IgD-negative memory B cell (primary cell): ENCODE measurements at regions not wholly inside any gene's neighbourhood (a gene's known extent, or its start where the extent isn't known, plus 50 kb on each side); places are given as distances from the start of the nearest gene placed in this dataset.
"Not testable (repeated sequence)": the region's sequence is repeated elsewhere in the genome, so short reads cannot be mapped to it uniquely, and the experiment has no call there.

Source experiments
- H3K27ac Mint-ChIP-seq, 3 donors: one replicate each; pipeline ENCODE4 v1.8.0; 2020 to 2022; ENCODE audit warnings: mild to moderate bottlenecking in 3 of 3, mixed read lengths in 3 of 3, moderate library complexity in 1 of 3
- H3K27me3 Mint-ChIP-seq: one replicate; pipeline ENCODE4 v1.8.0; 2021; ENCODE audit warnings: mixed read lengths
- H3K36me3 Mint-ChIP-seq: one replicate; pipeline ENCODE4 v1.8.0; 2020; ENCODE audit warnings: mild to moderate bottlenecking, mixed read lengths
- H3K4me1 Mint-ChIP-seq, 3 donors: one replicate each; pipeline ENCODE4 v1.8.0; 2020 to 2022; ENCODE audit warnings: mixed read lengths in 3 of 3, mild to moderate bottlenecking in 1 of 3
- H3K4me3 Mint-ChIP-seq, 4 donors: one replicate each; pipeline ENCODE4 v1.8.0; 2020 to 2022; ENCODE audit warnings: mild to moderate bottlenecking in 4 of 4, mixed read lengths in 4 of 4, moderate library complexity in 3 of 4
- H3K9me3 Mint-ChIP-seq, 3 donors: one replicate each; pipeline ENCODE4 v1.8.0; 2020 to 2021; ENCODE audit warnings: mixed read lengths in 3 of 3, mild to moderate bottlenecking in 1 of 3

GRCh38 chr3:18189282-18190050 lies 235.7 kb downstream of the SATB1 start:
- H3K4me3 Mint-ChIP-seq: no peak overlapping the region
- H3K27ac Mint-ChIP-seq: no peak overlapping the region

GRCh38 chr3:18188491-18188890 lies 236.6 kb downstream of the SATB1 start:
- peaks cover 0 to 1% (median 0%) of the 10 kb centered on the region in 3 donors for H3K4me1 Mint-ChIP-seq
- peaks cover 3% of the 10 kb centered on the region for H3K27me3 Mint-ChIP-seq
- H3K36me3 Mint-ChIP-seq: peaks cover 1% of the 10 kb centered on the region
- no peak overlapping the region for H3K4me3 Mint-ChIP-seq
- H3K27ac Mint-ChIP-seq: no peak overlapping the region
- no peaks in the 10 kb centered on the region for H3K9me3 Mint-ChIP-seq

More at GRCh38 chr3:18189282-18190050, 235.7 kb downstream of the SATB1 start:
- H3K27me3 Mint-ChIP-seq: peaks cover 4% of the 10 kb centered on the region
- peaks cover 1% of the 10 kb centered on the region for H3K36me3 Mint-ChIP-seq
- H3K9me3 Mint-ChIP-seq: no peaks in the 10 kb centered on the region
- peaks cover 0 to 1% (median 0%) of the 10 kb centered on the region in 3 donors for H3K4me1 Mint-ChIP-seq

GRCh38 chr3:18185624-18186023 lies 239.5 kb downstream of the SATB1 start:
- peaks cover 3% of the 10 kb centered on the region for H3K27me3 Mint-ChIP-seq
- no peaks in the 10 kb centered on the region for H3K4me1 Mint-ChIP-seq
- H3K36me3 Mint-ChIP-seq: peaks cover 1% of the 10 kb centered on the region
- no peaks in the 10 kb centered on the region for H3K9me3 Mint-ChIP-seq
- H3K4me3 Mint-ChIP-seq: no peak overlapping the region
- no peak overlapping the region for H3K27ac Mint-ChIP-seq

- not testable (repeated sequence) for H3K36me3 Mint-ChIP-seq, H3K9me3 Mint-ChIP-seq, H3K4me1 Mint-ChIP-seq, H3K27me3 Mint-ChIP-seq, H3K27ac Mint-ChIP-seq, H3K4me3 Mint-ChIP-seq
Observed at GRCh38 chr3:18182923-18183322, 242.2 kb downstream of the SATB1 start.

GRCh38 chr3:18179521-18179920 lies 245.6 kb downstream of the SATB1 start:
- H3K9me3 Mint-ChIP-seq: peaks cover 0 to 3% (median 1%) of the 10 kb centered on the region in 3 donors
- peaks cover 2% of the 10 kb centered on the region for H3K27me3 Mint-ChIP-seq
- no peak overlapping the region for H3K27ac Mint-ChIP-seq
- no peaks in the 10 kb centered on the region for H3K4me1 Mint-ChIP-seq
- no peak overlapping the region for H3K4me3 Mint-ChIP-seq
- no peaks in the 10 kb centered on the region for H3K36me3 Mint-ChIP-seq

- Mint-ChIP-seq H3K9me3 (peaks cover 0 to 3% (median 1%) of the 10 kb centered on the region in 3 donors), H3K27me3 (peaks cover 2% of the 10 kb centered on the region), H3K4me1 (no peaks in the 10 kb centered on the region), H3K36me3 (no peaks in the 10 kb centered on the region), H3K4me3 (no peak overlapping the region), H3K27ac (no peak overlapping the region)
Observed at GRCh38 chr3:18177271-18177670, 247.9 kb downstream of the SATB1 start.

GRCh38 chr3:18173891-18174290 lies 251.2 kb downstream of the SATB1 start:
- H3K4me1 Mint-ChIP-seq, H3K36me3 Mint-ChIP-seq, H3K9me3 Mint-ChIP-seq, H3K27ac Mint-ChIP-seq, H3K4me3 Mint-ChIP-seq, H3K27me3 Mint-ChIP-seq: not testable (repeated sequence)

- no peak overlapping the region for H3K4me3 Mint-ChIP-seq
Observed at GRCh38 chr3:18159681-18160080, 265.5 kb downstream of the SATB1 start.

GRCh38 chr3:18153571-18154173 lies 271.5 kb downstream of the SATB1 start:
- Mint-ChIP-seq H3K27ac (no peak overlapping the region), H3K4me1 (peaks cover 0 to 2% (median 0%) of the 10 kb centered on the region in 3 donors), H3K36me3 (no peaks in the 10 kb centered on the region), H3K27me3 (peaks cover 4% of the 10 kb centered on the region), H3K4me3 (no peak overlapping the region), H3K9me3 (no peaks in the 10 kb centered on the region)

More at GRCh38 chr3:18159681-18160080, 265.5 kb downstream of the SATB1 start:
- no peaks in the 10 kb centered on the region for H3K36me3 Mint-ChIP-seq
- no peaks in the 10 kb centered on the region for H3K9me3 Mint-ChIP-seq
- H3K4me1 Mint-ChIP-seq: peaks cover 0 to 2% (median 0%) of the 10 kb centered on the region in 3 donors
- H3K27me3 Mint-ChIP-seq: peaks cover 6% of the 10 kb centered on the region
- H3K27ac Mint-ChIP-seq: no peak overlapping the region

GRCh38 chr3:18151199-18151598 lies 273.9 kb downstream of the SATB1 start:
- no peaks in the 10 kb centered on the region for H3K36me3 Mint-ChIP-seq
- H3K27me3 Mint-ChIP-seq: peaks cover 3% of the 10 kb centered on the region
- no peak overlapping the region for H3K4me3 Mint-ChIP-seq
- H3K9me3 Mint-ChIP-seq: no peaks in the 10 kb centered on the region
- H3K4me1 Mint-ChIP-seq: no peaks in the 10 kb centered on the region
- no peak overlapping the region for H3K27ac Mint-ChIP-seq

GRCh38 chr3:18149935-18150334 lies 275.2 kb downstream of the SATB1 start:
- Mint-ChIP-seq H3K27me3 (peaks cover 2% of the 10 kb centered on the region), H3K36me3 (no peaks in the 10 kb centered on the region), H3K27ac (no peak overlapping the region), H3K9me3 (no peaks in the 10 kb centered on the region), H3K4me3 (no peak overlapping the region), H3K4me1 (no peaks in the 10 kb centered on the region)

- Mint-ChIP-seq H3K4me1 (no peaks in the 10 kb centered on the region), H3K9me3 (no peaks in the 10 kb centered on the region), H3K4me3 (no peak overlapping the region), H3K36me3 (no peaks in the 10 kb centered on the region), H3K27ac (no peak overlapping the region), H3K27me3 (peaks cover 2% of the 10 kb centered on the region)
Observed at GRCh38 chr3:18149386-18149785, 275.8 kb downstream of the SATB1 start.

- H3K9me3 Mint-ChIP-seq: no peaks in the 10 kb centered on the region
- no peaks in the 10 kb centered on the region for H3K4me1 Mint-ChIP-seq
- no peak overlapping the region for H3K4me3 Mint-ChIP-seq
- H3K27me3 Mint-ChIP-seq: no peaks in the 10 kb centered on the region
- H3K27ac Mint-ChIP-seq: no peak overlapping the region
- no peaks in the 10 kb centered on the region for H3K36me3 Mint-ChIP-seq
Observed at GRCh38 chr3:18144571-18144970, 280.6 kb downstream of the SATB1 start.

GRCh38 chr3:18143258-18143780 lies 281.8 kb downstream of the SATB1 start:
- Mint-ChIP-seq H3K4me3 (no peak overlapping the region), H3K36me3 (peaks cover 2% of the 10 kb centered on the region), H3K27me3 (no peaks in the 10 kb centered on the region), H3K9me3 (no peaks in the 10 kb centered on the region), H3K4me1 (no peaks in the 10 kb centered on the region), H3K27ac (no peak overlapping the region)

- no peak overlapping the region for H3K4me3 Mint-ChIP-seq
- H3K27me3 Mint-ChIP-seq: no peaks in the 10 kb centered on the region
- peaks cover 6% of the 10 kb centered on the region for H3K36me3 Mint-ChIP-seq
- H3K27ac Mint-ChIP-seq: no peak overlapping the region
- H3K9me3 Mint-ChIP-seq: peaks cover 0 to 1% (median 0%) of the 10 kb centered on the region in 3 donors
- no peaks in the 10 kb centered on the region for H3K4me1 Mint-ChIP-seq
Observed at GRCh38 chr3:18137958-18138357, 287.2 kb downstream of the SATB1 start.
